GM13976 (cell line): ENCODE measurements at regions not wholly inside any gene's neighbourhood (a gene's known extent, or its start where the extent isn't known, plus 50 kb on each side); places are given as distances from the start of the nearest gene placed in this dataset.

ENCODE experiments used
- DNase-seq: peaks from one replicate; pipeline ENCODE4 v3.0.0; 2012; ENCODE audit warnings: low spot score
- CTCF ChIP-seq: IDR thresholded peaks from 2 replicates; pipeline ENCODE4 v1.5.1; 2012; ENCODE audit warnings: borderline replicate concordance, mild to moderate bottlenecking; ENCODE audit not compliant: insufficient read depth; ENCODE audit errors: extremely low read depth, missing control alignments, control extremely low read depth
- in situ Hi-C: fragments of 300-500 bp; cut with MboI; formaldehyde crosslinking; loops from one replicate; pipeline ENCODE4 v1.12.0; 2022; ENCODE audit warnings: low sequenced_read_pairs, mixed read lengths, inconsistent platforms; ENCODE audit not compliant: unreplicated experiment

- in situ Hi-C loops: no loop called here
- no peak for TF ChIP-seq CTCF
- no peak for DNase-seq
Observed at GRCh38 chr18:53789376-53790247, 434.9 kb downstream of the MBD2 start.

GRCh38 chr18:53785811-53786210 lies 438.7 kb downstream of the MBD2 start:
- no peak for DNase-seq
- in situ Hi-C loops: no loop called here
- no peak for TF ChIP-seq CTCF

GRCh38 chr18:53784253-53784652 lies 440.2 kb downstream of the MBD2 start:
- in situ Hi-C loops: no loop called here
- DNase-seq: no peak
- TF ChIP-seq CTCF: no peak

GRCh38 chr18:53780666-53781065 lies 443.8 kb downstream of the MBD2 start:
- no peak for TF ChIP-seq CTCF
- no peak for DNase-seq
- in situ Hi-C loops: no loop called here

GRCh38 chr18:53772293-53772692 lies 452.2 kb downstream of the MBD2 start:
- in situ Hi-C loops: no loop called here
- no peak for TF ChIP-seq CTCF
- no peak for DNase-seq

- in situ Hi-C loops: no loop called here
- DNase-seq: no peak
- no peak for TF ChIP-seq CTCF
Observed at GRCh38 chr18:53771664-53772063, 452.8 kb downstream of the MBD2 start.
